ENCODE measurements at regions not wholly inside any gene's neighbourhood (a gene's known extent, or its start where the extent isn't known, plus 50 kb on each side); places are given as distances from the start of the nearest gene placed in this dataset.

- no peak for TF ChIP-seq CTCF (IDR thresholded peaks at IDR 0.05)
- TF ChIP-seq POLR2A (IDR thresholded peaks at IDR 0.05), result no peak
These were observed 295.9 kb upstream of the FOXK1 start for GRCh38 chr7:4386190-4386589.

Data from Peyer's patch (tissue), 4 donors.